Posterior cingulate gyrus (tissue), 11 donors: ENCODE measurements at regions not wholly inside any gene's neighbourhood (a gene's known extent, or its start where the extent isn't known, plus 50 kb on each side); places are given as distances from the start of the nearest gene placed in this dataset.
A peak's percentile ranks its signal among the peaks of the same experiment; 100 is the strongest.

Experiments
- DNase-seq, 10 donors: peaks; one replicate each; pipeline versions ENCODE4 v3.0.0 to v3.0.0-alpha.2; 2020 to 2021; ENCODE audit warnings: mixed read lengths in 3 of 10
- intact Hi-C: fragments of 100-400 bp; cut with DNase I; formaldehyde crosslinking; loops from one replicate; pipeline ENCODE4 v1.15.1; 2023

DNA sequence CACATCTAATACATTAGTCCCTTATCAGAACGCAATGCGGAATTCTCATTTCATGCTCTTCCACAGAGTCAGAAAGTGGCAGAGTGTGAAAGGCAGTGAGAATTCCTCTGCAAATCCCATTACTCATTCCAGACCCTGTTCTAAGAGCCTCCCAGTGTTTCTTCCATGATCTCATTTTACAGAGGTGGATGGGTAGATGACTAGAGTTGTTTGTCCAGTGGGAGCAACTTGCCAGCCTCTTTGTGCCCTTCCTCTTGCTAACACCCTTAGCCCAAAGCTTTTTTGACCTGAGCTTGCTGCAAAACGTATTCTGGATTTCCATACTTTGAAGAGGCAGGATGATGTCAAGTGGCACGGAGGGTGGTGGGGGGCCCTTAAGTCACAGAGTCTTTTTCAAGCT is 467.7 kb upstream of the RGPD4 start:
- intact Hi-C loops, result no loop called here
- no peak for DNase-seq

GRCh38 chr2:107361751-107362381 is 464.8 kb upstream of the RGPD4 start:
- DNase-seq, result no peak
- intact Hi-C loops, result no loop called here

DNA sequence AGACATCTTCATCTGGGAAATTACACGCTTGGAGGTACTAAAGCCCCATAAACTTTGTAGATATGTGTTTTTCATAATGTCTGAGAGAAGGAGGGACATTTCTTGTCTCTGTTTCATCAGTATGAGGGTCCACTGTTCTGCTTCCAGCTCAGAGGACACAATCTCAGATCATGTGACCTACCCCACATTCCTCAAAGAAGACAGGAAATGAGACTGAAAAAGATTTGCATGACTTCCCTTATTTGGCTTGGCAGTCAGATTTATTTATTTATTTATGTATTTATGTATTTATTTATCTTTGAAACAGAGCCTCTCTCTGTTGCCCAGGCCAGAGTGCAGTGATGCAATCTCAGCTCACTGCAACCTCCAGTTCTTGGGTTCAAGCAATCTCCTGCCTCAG is 463.7 kb upstream of the RGPD4 start:
- intact Hi-C loops, result no loop called here
- no peak for DNase-seq

DNA sequence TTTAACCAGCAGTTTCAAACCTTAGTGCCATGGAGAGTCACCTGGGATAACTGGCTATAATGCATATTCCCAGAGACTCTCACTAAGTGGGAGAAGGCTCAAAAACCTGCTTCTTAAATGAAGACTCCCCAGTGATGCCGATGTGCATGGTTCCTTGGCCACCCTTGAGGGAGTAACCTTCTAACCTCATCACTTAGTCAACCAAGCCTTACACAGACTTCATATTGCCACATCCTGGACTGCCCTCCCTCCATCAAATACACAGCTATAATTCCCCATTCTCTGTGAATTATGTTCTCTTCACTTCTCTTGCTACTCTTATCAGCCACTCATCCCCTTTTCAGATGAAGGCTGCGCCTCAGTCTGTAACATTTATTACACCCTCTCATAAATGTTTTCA is 462.9 kb upstream of the RGPD4 start:
- intact Hi-C loops, result no loop called here
- no peak for DNase-seq

DNA sequence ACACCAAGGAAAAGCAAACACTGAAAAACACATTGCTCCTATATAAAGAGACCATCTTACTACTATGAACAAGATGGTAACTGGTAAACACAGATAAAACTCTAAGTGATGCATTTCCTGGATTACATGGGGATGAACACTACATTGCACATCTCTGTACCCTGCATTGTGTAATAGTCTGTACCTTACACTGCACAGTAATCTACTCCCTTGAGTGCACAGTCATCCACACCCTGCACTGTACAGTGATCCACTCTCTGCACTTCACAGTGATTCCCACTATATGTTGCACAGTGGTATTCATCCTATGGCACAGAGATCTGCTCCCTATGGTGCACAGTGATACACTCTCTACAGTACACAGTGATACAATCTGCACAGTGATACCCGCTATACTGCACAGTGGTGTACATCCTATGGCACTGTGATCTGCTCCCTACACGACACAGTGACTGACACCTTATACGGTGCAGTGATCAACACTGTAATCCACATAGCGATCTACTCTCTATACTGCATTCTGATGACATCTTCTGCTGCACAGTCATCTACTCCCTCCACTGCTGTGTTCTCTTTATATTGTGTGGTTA is 462.2 kb upstream of the RGPD4 start:
- no peak for DNase-seq
- intact Hi-C loops, result no loop called here

GRCh38 chr2:107374249-107374648 is 452.4 kb upstream of the RGPD4 start:
- DNase-seq, result no peak
- intact Hi-C loops, result no loop called here

- intact Hi-C loops, result no loop called here
- no peak for DNase-seq
These were observed 449.8 kb upstream of the RGPD4 start for GRCh38 chr2:107376909-107377308.

DNA sequence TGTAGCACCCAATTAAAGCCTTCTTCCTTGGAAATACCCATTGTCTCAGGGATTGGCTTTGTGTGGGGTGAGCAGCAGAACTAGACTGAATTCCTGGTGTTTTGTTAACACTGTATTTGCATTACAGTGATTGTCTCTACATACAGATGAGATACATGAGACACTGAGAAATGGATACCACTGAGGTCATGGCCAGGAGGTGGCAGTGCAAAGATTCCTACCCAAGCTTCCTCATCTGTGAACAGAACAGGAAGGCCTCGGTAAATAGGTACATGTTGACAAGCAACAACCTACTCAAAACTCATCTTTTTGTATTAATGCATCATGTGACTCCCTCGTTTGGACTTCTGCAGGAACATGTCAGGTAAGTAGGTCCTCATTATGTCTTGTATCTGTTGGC is 445.8 kb upstream of the RGPD4 start:
- DNase-seq, result no peak
- intact Hi-C loops, result no loop called here

GRCh38 chr2:107383691-107384090 is 443.0 kb upstream of the RGPD4 start:
- intact Hi-C loops, result no loop called here
- DNase-seq, result peak in 9 of 10 donors; percentile 14 to 94 (median 69)

- intact Hi-C loops, result no loop called here
- DNase-seq, result peak in 1 of 10 donors; percentile 77
These were observed 442.3 kb upstream of the RGPD4 start for GRCh38 chr2:107384422-107384821.

DNA sequence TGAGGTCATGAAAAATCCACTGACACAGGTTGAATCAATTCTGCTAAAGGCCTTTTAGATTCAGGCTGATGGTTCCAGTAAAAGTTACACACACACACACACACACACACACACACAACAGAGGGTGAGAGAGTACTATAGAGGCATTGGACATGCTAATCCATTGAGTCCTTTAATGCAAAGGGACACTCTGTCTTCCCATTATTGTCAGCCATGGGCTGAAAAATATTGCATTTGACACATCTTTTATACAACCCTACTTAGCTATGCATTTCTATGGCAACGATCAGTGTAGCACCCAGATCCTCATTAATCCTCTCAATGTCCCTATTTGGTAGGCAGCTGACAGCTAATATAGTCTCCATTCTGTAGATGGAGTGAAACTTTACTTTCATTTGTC is 440.8 kb upstream of the RGPD4 start:
- no peak for DNase-seq
- intact Hi-C loops, result no loop called here

GRCh38 chr2:107392241-107392704 is 434.4 kb upstream of the RGPD4 start:
- peak in 1 of 10 donors; percentile 68 for DNase-seq
- intact Hi-C loops, result no loop called here

DNA sequence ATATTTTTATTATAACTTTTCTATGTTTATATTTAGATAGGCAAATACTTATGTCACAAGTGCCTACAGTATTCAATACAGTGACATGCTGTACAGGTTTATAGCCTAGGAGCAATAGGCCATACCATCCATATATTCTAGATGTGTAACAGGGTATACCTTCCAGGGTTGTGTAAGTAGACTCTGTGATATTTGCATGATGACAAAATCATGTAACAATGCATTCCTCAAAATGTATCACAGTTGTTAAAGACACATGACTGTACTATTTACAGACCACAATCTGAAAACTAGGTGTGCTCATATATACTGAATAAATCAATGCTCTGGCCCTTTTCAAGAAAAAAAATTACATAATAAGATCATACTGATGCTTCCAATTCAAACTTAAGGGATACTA is 433.2 kb upstream of the RGPD4 start:
- no peak for DNase-seq
- intact Hi-C loops, result no loop called here

DNA sequence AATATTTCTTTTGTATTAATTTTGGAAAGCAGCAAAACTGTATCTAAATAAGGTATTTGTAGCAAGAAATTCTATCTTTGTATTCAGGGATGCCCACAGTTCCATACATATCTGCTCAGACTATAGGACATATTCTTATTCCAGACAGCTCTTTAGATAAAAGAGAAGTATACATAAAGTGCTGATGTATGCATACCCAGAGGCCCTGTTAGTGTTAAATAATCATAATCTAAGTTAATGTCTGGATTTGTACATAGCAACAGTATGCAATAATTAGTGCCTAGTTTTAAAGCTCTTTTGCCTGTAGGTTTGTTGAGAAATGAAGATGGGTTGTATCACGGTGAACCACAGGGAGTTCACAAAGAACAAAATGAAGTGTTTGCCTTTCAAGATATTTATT is 428.0 kb upstream of the RGPD4 start:
- intact Hi-C loops, result no loop called here
- DNase-seq, result no peak

DNA sequence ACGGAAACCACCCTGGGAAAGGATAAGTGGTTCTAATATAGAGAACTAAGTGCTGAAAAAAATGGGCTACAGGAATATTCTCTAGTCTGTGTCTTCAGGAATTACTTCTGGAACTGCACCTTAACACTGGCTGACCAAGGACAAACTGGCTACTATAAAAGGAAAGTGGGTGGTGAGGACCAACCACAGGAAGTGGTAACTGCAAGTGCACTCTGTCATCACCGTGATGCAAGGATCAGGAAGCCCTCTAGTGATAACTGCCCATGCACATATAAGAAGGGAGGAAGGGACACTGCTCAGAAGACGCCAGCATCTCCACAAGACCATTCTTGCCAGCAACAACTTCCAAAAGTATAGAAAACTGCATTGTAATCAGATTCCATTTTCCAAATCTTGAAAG is 424.4 kb upstream of the RGPD4 start:
- no peak for DNase-seq
- intact Hi-C loops, result no loop called here

- intact Hi-C loops, result no loop called here
- no peak for DNase-seq
These were observed 421.4 kb upstream of the RGPD4 start for GRCh38 chr2:107405261-107405660.

- DNase-seq, result no peak
- intact Hi-C loops, result no loop called here
These were observed 419.7 kb upstream of the RGPD4 start for GRCh38 chr2:107407017-107407416.

GRCh38 chr2:107407974-107408373 is 418.7 kb upstream of the RGPD4 start:
- DNase-seq, result no peak
- intact Hi-C loops, result no loop called here

- no peak for DNase-seq
- intact Hi-C loops, result no loop called here
These were observed 415.4 kb upstream of the RGPD4 start for GRCh38 chr2:107411267-107411666.

DNA sequence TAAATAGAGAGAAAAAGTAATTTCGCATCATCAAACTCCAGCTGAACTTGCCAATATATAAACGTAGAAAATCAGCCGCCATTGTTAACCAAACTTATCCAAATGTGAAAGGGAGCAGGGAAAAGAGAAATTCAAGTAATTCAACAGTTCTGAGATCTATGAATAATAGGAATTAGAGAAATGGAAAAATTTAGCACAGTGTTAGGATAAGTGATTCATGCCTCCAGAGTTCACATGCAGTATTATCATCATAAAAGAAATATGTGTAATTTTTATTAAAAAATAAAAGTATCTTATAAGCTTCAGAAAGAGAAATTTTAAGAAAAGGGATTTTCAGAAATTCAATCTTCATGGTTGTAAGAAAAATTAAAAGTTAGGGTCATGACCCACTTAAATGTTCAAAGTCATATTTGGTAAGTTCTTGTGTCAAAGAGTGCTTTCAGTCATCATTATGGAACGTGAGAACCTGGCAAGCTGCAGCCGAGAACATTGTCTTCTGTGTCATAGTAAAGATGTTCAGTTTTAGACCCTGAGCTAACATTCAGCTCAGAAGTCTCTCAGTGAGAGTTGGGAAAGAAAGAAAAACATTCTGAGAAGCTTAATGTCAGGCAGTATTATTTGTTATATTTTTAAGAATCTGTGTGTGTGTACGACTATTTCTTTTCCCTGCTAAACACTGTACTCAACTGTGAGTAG is 414.3 kb upstream of the RGPD4 start:
- no peak for DNase-seq
- intact Hi-C loops, result no loop called here

GRCh38 chr2:107412981-107413380 is 413.7 kb upstream of the RGPD4 start:
- no peak for DNase-seq

DNA sequence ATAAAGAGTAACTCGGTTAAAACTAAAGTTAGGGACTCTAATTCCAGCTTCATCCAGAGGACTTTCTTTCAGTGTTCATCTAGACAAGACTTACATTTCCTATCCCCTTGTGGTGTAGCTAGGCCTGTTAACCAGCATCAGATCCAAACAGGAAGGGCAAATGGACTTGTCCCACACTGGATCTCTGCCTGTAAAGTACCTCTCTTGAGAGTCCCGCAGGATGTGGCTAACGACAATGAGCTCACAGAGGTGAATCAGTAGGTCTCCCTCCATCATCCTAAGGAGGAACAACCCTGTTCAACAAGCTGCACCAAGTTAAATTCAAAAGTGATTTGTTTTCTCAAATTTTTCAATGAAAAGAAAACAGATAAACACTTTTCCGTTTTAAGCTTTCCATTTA is 412.3 kb upstream of the RGPD4 start:
- intact Hi-C loops, result no loop called here
- no peak for DNase-seq

More at GRCh38 chr2:107412981-107413380, 413.7 kb upstream of the RGPD4 start:
- intact Hi-C loops, result no loop called here
